T-helper 1 cell treated with Interleukin-12 subunit alpha and Interleukin-12 subunit beta and Interleukin-4 antibody, amounts not matched to agents 30 μg/mL and 1 μg/mL, for 36 hours (primary cell): ENCODE measurements at regions not wholly inside any gene's neighbourhood (a gene's known extent, or its start where the extent isn't known, plus 50 kb on each side); places are given as distances from the start of the nearest gene placed in this dataset.
"Not testable (repeated sequence)": the region's sequence is repeated elsewhere in the genome, so short reads cannot be mapped to it uniquely, and the experiment has no call there.

ENCODE experiments used
- H3K27ac Mint-ChIP-seq: one replicate; pipeline ENCODE4 v1.8.0; 2021; ENCODE audit warnings: mild to moderate bottlenecking, mixed read lengths
- H3K27me3 Mint-ChIP-seq: one replicate; pipeline ENCODE4 v1.8.0; 2021; ENCODE audit warnings: low read depth, mixed read lengths
- H3K36me3 Mint-ChIP-seq: one replicate; pipeline ENCODE4 v1.8.0; 2021; ENCODE audit warnings: low read depth, mixed read lengths
- H3K4me1 Mint-ChIP-seq: one replicate; pipeline ENCODE4 v1.8.0; 2021; ENCODE audit warnings: low read depth, mixed read lengths
- H3K4me3 Mint-ChIP-seq: one replicate; pipeline ENCODE4 v1.8.0; 2021; ENCODE audit warnings: mild to moderate bottlenecking, moderate library complexity, mixed read lengths
- H3K9me3 Mint-ChIP-seq: one replicate; pipeline ENCODE4 v1.8.0; 2021; ENCODE audit warnings: mixed read lengths

GRCh38 chr17:27365329-27365945, 71.5 kb downstream of the WSB1 start:
- H3K4me3 Mint-ChIP-seq, H3K9me3 Mint-ChIP-seq, H3K36me3 Mint-ChIP-seq, H3K4me1 Mint-ChIP-seq, H3K27me3 Mint-ChIP-seq, H3K27ac Mint-ChIP-seq: not testable (repeated sequence)

DNA sequence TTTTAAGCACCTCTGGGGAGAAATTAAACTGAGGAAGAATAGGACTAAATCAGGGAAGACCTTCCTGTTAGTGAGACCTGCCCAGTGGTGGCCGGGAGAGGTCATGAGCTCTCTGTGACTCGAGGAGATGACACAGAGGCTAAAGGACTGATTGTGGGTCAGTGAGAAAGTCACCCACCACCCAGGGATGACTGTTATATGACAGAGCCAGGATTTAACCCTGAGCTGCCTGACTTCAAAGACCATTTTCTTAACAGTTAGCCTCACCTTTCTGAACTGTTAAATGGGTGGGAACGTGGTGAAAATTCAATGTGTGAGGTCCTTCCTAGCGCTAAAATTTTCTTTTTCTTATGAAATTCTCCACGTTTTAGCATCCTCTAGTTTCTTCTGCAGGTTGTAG, 72.5 kb downstream of the WSB1 start:
- Mint-ChIP-seq H3K27ac (no peak overlapping the region), H3K27me3 (peaks cover 4% of the 10 kb centered on the region), H3K36me3 (no peaks in the 10 kb centered on the region), H3K4me3 (no peak overlapping the region), H3K4me1 (peaks cover 2% of the 10 kb centered on the region), H3K9me3 (peaks cover 7% of the 10 kb centered on the region)

DNA sequence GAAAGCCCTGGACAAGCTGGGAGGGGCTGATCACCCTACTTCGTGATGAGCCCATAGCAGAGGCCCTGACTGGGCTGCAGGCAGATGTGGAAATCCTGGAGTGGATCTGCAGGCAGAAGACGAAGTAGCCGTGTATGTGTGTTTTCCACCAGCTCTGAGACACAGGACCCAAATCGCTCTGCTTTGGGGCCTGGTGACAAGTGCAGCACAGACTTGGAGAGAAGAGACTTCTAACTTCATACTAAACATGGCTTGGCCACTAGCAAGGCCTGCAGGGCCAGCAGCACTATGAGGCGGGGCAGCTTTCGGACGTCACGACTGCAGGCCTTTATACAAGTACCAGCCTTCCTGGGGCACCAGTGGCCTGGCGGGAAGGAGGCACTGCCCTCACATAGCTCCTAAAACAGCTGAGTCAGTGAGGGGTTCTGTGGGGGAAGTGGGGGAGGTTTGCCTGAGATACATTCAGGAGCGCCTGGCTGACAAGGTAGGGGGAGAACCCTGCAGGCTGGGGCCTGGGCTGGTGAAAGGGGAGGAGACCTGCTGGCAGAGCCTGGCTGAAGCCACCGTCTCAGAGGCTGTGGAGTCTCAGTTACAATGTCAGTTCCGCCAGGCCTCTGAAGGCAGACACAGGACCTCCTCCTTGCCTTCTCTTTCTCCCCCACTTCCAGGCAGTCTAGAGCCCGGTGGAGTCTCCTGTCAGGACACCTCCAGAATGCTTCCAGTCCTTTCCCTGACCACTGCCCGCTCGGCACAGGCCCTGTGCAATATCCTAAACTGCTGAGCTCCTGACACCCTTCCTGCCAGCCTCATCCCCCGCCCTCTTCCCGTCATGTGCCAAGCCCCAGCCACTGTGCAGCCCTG, 73.4 kb downstream of the WSB1 start:
- H3K27ac Mint-ChIP-seq, result no peak overlapping the region
- H3K9me3 Mint-ChIP-seq, result peaks cover 13% of the 10 kb centered on the region
- no peak overlapping the region for H3K4me3 Mint-ChIP-seq
- H3K4me1 Mint-ChIP-seq, result peaks cover 2% of the 10 kb centered on the region
- H3K36me3 Mint-ChIP-seq, result no peaks in the 10 kb centered on the region
- peaks cover 4% of the 10 kb centered on the region for H3K27me3 Mint-ChIP-seq

GRCh38 chr17:27368151-27368795, 74.4 kb downstream of the WSB1 start:
- no peak overlapping the region for H3K27ac Mint-ChIP-seq
- peaks cover 2% of the 10 kb centered on the region for H3K36me3 Mint-ChIP-seq
- peaks cover 22% of the 10 kb centered on the region for H3K9me3 Mint-ChIP-seq
- H3K4me1 Mint-ChIP-seq, result peaks cover 2% of the 10 kb centered on the region
- H3K4me3 Mint-ChIP-seq, result no peak overlapping the region
- peaks cover 8% of the 10 kb centered on the region for H3K27me3 Mint-ChIP-seq

DNA sequence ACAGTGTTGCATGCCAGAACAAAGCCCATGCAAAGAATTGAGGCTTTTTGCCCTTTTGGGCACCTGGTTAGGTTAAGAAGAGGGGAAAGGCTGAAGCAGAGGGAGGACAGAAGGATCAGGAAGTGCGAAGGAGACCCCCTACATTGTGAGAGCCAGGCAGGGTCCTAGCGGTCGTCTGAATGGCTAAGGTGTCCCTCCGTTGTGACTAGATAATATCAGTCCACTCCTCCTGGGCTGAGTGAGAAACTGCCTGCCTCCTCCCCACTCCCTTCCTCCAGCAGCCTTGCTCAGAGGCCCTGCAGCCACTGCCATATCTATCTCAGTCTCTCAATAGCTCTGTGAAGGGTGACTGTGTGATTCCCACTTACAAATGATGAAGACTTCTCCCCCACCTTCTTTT, 75.1 kb downstream of the WSB1 start:
- H3K4me1 Mint-ChIP-seq, result peaks cover 2% of the 10 kb centered on the region
- H3K27ac Mint-ChIP-seq, result no peak overlapping the region
- peaks cover 29% of the 10 kb centered on the region for H3K9me3 Mint-ChIP-seq
- no peak overlapping the region for H3K4me3 Mint-ChIP-seq
- peaks cover 5% of the 10 kb centered on the region for H3K36me3 Mint-ChIP-seq
- peaks cover 13% of the 10 kb centered on the region for H3K27me3 Mint-ChIP-seq

- Mint-ChIP-seq H3K9me3 (peaks cover 44% of the 10 kb centered on the region), H3K36me3 (peaks cover 6% of the 10 kb centered on the region), H3K27me3 (peaks cover 16% of the 10 kb centered on the region), H3K4me3 (no peak overlapping the region), H3K4me1 (no peaks in the 10 kb centered on the region), H3K27ac (no peak overlapping the region)
Measured at GRCh38 chr17:27370776-27371175, 76.9 kb downstream of the WSB1 start.

DNA sequence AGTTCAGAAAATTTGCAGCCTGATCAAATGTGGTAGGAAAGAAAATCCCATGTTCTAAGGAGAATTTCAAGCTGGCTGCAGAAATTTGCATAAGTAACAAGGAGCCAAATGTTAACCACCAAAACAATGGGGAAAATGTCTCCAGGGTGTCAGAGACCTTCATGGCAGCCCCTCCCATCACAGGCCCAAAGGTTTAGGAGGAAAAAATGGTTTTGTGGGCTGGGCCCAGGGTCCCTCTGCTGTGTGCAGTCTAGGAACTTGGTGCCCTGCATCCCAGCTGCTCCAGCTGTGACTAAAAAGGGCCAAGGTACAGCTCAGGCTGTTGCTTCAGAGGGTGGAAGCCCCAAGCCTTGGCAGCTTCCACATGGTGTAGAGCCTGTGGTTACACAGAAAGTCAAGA, 79.8 kb downstream of the WSB1 start:
- H3K9me3 Mint-ChIP-seq, result peaks cover 46% of the 10 kb centered on the region
- not testable (repeated sequence) for H3K36me3 Mint-ChIP-seq, H3K4me3 Mint-ChIP-seq, H3K4me1 Mint-ChIP-seq, H3K27ac Mint-ChIP-seq
- H3K27me3 Mint-ChIP-seq, result peaks cover 20% of the 10 kb centered on the region

- peaks cover 42% of the 10 kb centered on the region for H3K27me3 Mint-ChIP-seq
- H3K27ac Mint-ChIP-seq, result no peak overlapping the region
Measured at GRCh38 chr17:27376637-27377547, 79.4 kb upstream of the KSR1 start.

DNA sequence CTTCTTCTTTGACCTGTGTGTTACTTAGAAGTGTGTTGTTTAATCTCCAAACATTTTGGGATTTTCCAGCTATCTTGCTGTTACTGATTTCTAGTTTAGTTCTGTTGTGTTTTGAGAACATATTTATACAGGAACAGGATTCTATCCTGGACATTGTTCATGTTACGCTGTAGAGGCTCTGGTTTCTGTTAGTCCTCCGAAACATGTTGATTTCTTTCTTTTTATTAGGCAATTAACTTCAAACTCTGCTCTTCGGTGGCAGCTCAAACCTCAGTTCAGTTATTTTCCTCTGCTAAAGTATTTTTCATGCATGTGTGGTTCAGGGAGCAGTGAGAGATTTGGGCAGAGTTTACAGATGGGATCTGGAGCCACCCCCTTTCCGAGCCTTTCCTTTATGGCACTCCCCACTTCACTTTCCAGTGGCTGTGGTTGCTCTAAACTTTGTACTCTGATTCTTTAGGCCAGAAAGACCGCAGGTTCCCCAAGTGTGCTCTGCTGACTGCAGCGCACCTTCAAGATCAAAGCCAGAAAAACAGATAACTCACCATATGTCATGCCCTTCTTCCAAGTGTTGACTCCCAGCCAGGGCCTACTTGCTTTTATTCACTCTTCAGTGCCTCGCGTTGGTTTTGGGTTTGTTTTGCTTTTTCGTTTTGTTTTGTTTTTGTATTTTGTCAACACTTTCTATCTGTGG, 77.6 kb upstream of the KSR1 start:
- H3K27ac Mint-ChIP-seq, result no peak overlapping the region
- H3K4me3 Mint-ChIP-seq, result no peak overlapping the region
- peaks cover 2% of the 10 kb centered on the region for H3K36me3 Mint-ChIP-seq
- H3K4me1 Mint-ChIP-seq, result peaks cover 3% of the 10 kb centered on the region
- peaks cover 35% of the 10 kb centered on the region for H3K27me3 Mint-ChIP-seq
- H3K9me3 Mint-ChIP-seq, result peaks cover 21% of the 10 kb centered on the region

More at GRCh38 chr17:27376637-27377547, 79.4 kb upstream of the KSR1 start:
- no peak overlapping the region for H3K4me3 Mint-ChIP-seq
- peaks cover 35% of the 10 kb centered on the region for H3K9me3 Mint-ChIP-seq
- H3K4me1 Mint-ChIP-seq, result peaks cover 1% of the 10 kb centered on the region
- H3K36me3 Mint-ChIP-seq, result peaks cover 6% of the 10 kb centered on the region

GRCh38 chr17:27379888-27380533, 76.2 kb upstream of the KSR1 start:
- peaks cover 2% of the 10 kb centered on the region for H3K36me3 Mint-ChIP-seq
- peaks cover 3% of the 10 kb centered on the region for H3K4me1 Mint-ChIP-seq
- peaks cover 7% of the 10 kb centered on the region for H3K9me3 Mint-ChIP-seq
- H3K27me3 Mint-ChIP-seq, result peaks cover 26% of the 10 kb centered on the region
- H3K4me3 Mint-ChIP-seq, result no peak overlapping the region
- peak overlapping the region; percentile 7 for H3K27ac Mint-ChIP-seq

DNA sequence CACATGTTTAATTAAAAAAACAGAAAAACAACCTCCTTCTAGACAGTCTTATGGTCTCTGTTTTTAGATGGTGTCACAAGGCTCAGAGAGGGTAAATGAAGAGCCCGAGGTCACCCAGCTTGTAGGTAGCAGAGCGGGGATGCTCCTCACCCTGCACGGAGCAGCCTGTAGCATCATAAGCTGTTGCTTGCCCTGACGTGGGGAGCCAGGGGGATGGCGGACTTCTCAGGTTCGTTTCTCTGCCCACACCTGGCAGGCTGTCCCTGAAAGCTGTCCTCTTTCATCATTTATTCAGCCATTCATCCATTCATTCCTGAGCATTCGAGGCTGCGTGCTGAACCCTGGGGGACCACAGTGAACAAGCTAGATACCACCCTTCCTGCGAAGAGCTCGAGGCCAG, 75.7 kb upstream of the KSR1 start:
- no peaks in the 10 kb centered on the region for H3K36me3 Mint-ChIP-seq
- H3K27me3 Mint-ChIP-seq, result peaks cover 26% of the 10 kb centered on the region
- peaks cover 3% of the 10 kb centered on the region for H3K9me3 Mint-ChIP-seq
- no peak overlapping the region for H3K27ac Mint-ChIP-seq
- no peak overlapping the region for H3K4me3 Mint-ChIP-seq
- H3K4me1 Mint-ChIP-seq, result peaks cover 3% of the 10 kb centered on the region

DNA sequence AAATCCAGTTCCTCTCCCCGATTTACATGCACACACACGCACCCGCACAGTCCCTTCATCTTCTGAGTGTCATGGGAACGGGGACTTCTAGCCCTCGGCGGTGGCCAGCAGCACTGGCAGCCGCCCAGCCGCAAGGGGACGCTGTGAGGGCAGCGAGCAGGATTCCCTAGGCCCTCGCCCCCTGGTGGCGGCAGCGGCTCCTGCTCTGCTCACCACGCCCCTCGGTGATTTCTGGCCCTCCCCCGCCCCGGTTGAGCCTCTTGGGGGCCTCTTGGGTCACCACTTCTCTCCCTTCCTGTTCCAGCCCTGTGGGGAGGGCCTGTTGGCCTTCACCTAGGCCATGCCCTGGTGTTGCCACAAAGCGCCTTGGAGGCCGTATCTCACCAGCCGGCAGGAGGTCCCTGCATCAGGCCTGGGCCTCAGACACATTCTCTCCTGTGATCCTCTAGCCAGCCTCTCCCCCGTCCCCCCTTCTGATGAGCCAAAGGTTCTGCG, 75.2 kb upstream of the KSR1 start:
- Mint-ChIP-seq H3K27me3 (peaks cover 26% of the 10 kb centered on the region), H3K4me1 (peaks cover 3% of the 10 kb centered on the region), H3K4me3 (no peak overlapping the region), H3K27ac (no peak overlapping the region), H3K9me3 (no peaks in the 10 kb centered on the region), H3K36me3 (no peaks in the 10 kb centered on the region)

- H3K36me3 Mint-ChIP-seq, result no peaks in the 10 kb centered on the region
- no peak overlapping the region for H3K4me3 Mint-ChIP-seq
- H3K27me3 Mint-ChIP-seq, result peaks cover 26% of the 10 kb centered on the region
- H3K27ac Mint-ChIP-seq, result no peak overlapping the region
- H3K9me3 Mint-ChIP-seq, result no peaks in the 10 kb centered on the region
- peaks cover 3% of the 10 kb centered on the region for H3K4me1 Mint-ChIP-seq
Measured at GRCh38 chr17:27382025-27382424, 74.2 kb upstream of the KSR1 start.
